Loucy (cell line): ENCODE measurements at regions not wholly inside any gene's neighbourhood (a gene's known extent, or its start where the extent isn't known, plus 50 kb on each side); places are given as distances from the start of the nearest gene placed in this dataset.

ENCODE experiments used
- EZH2phosphoT487 ChIP-seq: fragments of 200-600 bp; IDR thresholded peaks from 2 replicates; pipeline ENCODE4 v1.6.1; 2018; ENCODE audit warnings: antibody characterized with exemption, mild to moderate bottlenecking, moderate library complexity, borderline replicate concordance
- TF ChIP-seq, protein P1 (sequence below): fragments of 200-600 bp; sonication (generic); conservative IDR thresholded peaks from 2 replicates; pipeline ENCODE4 v1.5.1; 2014; ENCODE audit warnings: mild to moderate bottlenecking, antibody characterized with exemption, low read length

DNA sequence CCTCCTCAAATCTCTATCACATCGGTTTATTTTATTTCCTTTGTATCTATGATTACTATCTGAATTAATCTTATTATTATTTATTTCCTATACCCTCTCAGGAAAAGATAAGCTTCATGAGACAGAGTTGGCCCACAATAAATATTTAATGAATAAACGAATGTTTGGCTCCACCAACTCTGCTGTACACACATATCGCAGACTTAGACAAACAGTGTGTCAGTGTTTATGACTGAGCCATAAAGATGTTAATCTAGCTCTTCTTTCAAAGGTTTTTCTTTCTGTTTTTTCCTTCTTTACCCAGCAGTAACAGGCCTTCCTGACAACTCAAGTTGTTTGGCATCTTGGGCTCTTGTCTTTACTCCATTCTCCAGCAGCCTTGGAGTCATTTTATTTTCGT lies 329.5 kb downstream of the CDH2 start:
- TF ChIP-seq, protein P1, sequence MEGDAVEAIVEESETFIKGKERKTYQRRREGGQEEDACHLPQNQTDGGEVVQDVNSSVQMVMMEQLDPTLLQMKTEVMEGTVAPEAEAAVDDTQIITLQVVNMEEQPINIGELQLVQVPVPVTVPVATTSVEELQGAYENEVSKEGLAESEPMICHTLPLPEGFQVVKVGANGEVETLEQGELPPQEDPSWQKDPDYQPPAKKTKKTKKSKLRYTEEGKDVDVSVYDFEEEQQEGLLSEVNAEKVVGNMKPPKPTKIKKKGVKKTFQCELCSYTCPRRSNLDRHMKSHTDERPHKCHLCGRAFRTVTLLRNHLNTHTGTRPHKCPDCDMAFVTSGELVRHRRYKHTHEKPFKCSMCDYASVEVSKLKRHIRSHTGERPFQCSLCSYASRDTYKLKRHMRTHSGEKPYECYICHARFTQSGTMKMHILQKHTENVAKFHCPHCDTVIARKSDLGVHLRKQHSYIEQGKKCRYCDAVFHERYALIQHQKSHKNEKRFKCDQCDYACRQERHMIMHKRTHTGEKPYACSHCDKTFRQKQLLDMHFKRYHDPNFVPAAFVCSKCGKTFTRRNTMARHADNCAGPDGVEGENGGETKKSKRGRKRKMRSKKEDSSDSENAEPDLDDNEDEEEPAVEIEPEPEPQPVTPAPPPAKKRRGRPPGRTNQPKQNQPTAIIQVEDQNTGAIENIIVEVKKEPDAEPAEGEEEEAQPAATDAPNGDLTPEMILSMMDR = no peak
- no peak for TF ChIP-seq EZH2phosphoT487
